ENCODE measurements at regions not wholly inside any gene's neighbourhood (a gene's known extent, or its start where the extent isn't known, plus 50 kb on each side); places are given as distances from the start of the nearest gene placed in this dataset.

DNA sequence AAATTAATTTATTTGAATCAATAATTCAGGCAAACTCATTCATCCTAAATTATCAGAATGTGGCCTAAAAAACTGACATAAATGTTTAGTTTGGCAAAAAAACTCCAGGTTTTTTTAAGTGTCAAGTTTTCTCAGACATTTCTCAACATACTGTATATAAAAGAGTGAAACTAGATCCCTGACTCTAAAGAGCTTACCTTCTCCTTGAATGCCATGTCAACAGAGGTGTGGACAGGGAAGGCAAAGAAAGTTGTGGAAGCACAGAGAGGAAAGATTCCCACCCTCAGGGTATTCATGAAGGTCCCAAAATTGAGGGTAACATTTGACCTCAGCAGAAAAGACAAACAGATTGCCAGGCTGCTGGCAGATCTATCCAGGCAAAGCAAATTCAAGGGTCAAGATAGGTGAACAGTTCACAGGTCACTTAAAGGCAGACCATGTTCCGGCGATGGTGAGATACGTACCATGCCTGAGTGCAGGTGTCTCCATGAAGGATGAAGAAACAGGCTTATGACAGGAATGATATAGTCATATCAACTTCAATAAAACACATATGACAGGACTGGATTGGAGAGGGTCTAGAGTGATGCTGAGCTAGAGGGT is 1638.3 kb upstream of the ZEB2 start:
- DNase-seq: no peak

DNA sequence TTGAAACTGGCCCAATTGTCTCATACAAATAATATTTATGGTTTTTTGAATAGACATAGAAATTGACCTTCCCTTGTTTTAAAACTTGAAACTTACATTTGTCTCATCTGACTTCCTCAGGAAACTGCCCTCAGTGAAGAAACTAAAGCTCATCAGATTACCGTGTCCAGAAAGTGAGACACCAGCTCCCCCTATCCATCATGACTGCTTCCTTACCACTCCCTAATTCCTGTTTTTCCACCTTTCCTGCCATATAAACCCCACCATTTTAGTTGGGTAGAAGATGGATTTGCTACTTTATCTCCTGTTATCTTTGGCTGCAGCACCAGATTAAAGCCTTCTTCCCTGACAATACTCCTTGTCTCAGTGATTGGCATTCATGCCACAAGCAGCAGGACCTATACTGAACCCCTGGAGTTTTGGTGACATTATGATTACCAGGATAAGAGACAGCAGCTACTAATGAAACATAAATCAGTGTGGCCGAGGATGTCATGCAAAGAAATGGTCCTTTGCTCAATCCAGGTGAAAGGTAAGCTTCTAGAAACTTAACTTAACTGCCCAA is 1627.6 kb upstream of the ZEB2 start:
- DNase-seq: no peak

- DNase-seq: no peak
Measured at GRCh38 chr2:146143971-146144370, 1624.1 kb upstream of the ZEB2 start.

- no peak for DNase-seq
Measured at GRCh38 chr2:146138820-146139219, 1618.9 kb upstream of the ZEB2 start.

DNA sequence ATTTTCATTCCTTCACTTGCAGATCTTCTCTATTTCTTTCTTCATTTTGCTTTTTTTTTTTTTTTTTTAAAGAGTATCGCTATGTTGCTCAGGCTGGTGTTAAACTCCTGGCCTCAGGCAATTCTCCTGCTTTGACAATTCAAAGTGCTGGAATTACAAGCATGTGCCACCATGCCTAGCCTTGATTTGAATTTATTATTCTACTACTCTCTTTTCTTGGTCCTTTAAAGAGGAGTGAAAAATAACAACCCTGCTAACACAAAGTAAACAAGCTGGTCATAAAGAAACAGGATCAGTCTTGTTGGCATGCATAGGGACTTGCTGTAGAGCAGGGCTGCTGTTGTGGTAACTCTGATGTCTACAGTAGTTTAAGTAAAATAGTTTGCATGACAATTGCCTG is 1615.3 kb upstream of the ZEB2 start:
- peak; percentile 70 for DNase-seq

- DNase-seq: no peak
Measured at GRCh38 chr2:146131785-146132184, 1611.9 kb upstream of the ZEB2 start.

DNA sequence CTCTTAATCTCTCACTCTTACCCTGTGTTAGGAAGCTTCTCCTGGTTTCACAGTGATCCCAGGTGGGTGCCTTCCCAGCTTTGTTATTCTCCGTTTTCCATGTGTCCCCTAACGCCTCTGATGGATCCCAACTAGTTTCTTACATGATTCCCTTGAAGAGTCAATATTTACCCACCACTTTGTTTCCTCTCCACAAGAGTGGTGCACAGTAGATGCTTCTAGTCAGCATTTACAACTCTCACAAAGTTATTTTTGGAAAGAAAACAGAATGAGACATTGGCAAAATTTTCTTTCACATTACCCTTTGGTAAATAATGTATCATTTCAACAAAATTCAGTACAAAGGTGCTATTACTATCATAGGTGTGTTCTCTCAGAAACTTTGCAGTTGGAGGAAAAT is 1611.1 kb upstream of the ZEB2 start:
- DNase-seq: no peak

DNA sequence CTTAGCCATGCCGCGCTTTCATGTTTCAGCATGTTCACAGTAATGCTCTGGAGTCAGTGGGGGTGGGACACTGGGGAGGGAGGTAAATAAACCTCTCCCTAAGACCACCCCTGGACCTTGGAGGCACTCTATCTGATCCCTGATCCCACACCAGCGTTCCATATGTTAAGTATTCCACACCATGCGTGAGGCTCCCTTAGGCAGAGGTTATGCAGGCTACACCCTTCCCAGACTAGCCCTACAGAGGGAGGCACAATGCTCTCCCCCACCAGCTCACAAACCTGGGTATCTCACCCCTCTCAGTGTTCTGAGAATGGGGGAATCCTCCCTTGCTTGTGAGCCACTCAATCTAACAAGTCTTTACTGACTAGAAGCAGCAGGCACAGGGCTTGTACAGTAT is 1610.4 kb upstream of the ZEB2 start:
- DNase-seq: no peak

DNA sequence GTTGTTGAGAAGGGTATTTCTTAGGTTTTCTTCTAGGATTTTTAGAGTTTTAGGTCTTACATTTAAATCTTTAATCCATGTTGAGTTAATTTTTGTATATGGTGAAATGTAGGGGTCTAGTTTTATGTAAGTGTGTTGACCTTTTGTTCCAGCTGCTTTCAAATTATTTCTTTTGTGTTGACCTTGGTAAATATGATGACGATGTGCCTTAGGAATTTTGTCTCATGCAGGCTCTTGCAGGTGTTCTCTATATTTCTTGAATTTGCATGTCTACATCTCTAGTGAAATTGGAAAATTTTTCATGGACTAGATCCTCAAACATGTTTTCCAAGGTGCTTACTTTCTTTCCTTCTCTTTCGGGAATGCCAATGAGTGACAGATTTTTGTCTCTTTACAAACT is 1609.3 kb upstream of the ZEB2 start:
- DNase-seq: no peak

- peak; percentile 42 for DNase-seq
Measured at GRCh38 chr2:146128216-146128615, 1608.3 kb upstream of the ZEB2 start.

- DNase-seq: no peak
Measured at GRCh38 chr2:146125551-146125950, 1605.6 kb upstream of the ZEB2 start.

- DNase-seq: no peak
Measured at GRCh38 chr2:146124741-146125140, 1604.8 kb upstream of the ZEB2 start.

DNA sequence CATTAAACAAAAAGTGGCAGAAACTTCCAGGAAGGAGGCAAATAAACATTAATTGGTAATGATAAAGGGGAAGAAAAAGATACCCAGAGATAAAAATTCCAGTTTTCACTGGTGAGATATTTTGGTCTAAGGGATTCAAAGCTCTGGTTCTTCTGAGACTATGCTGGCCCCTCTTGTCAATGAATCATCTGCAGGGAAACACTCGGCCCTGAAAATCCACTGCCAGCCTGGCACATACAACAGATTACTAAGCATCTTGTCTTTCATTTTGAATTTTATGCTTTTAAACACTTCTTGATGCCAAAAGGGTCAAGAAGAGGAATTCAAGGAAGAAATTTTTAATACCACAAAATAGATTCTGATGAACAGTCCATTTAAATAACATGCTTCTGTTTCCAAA is 1603.8 kb upstream of the ZEB2 start:
- DNase-seq: no peak

- no peak for DNase-seq
Measured at GRCh38 chr2:146123256-146123655, 1603.3 kb upstream of the ZEB2 start.

- no peak for DNase-seq
Measured at GRCh38 chr2:146119586-146119985, 1599.7 kb upstream of the ZEB2 start.

GRCh38 chr2:146108993-146109392 is 1589.1 kb upstream of the ZEB2 start:
- DNase-seq: no peak

GRCh38 chr2:146094185-146094584 is 1574.3 kb upstream of the ZEB2 start:
- DNase-seq: no peak

- no peak for DNase-seq
Measured at GRCh38 chr2:146081459-146081858, 1561.5 kb upstream of the ZEB2 start.

DNA sequence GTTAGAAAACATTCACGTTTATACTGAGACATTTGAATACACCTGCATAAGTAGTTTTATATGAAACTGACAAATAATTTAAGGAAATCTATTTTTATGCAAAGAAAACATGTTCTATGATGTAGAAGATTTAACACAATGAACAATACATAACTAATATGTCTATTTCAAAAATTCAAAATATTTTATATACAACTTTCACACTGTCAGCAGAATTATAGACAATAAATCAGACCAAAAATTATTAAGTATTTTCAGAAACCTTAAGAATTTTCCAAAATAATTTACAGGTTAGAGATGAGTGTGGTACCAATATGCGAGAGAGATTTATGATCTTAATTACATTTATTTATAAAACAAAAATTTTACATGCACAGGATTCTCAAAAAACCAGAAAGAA is 1561.0 kb upstream of the ZEB2 start:
- no peak for DNase-seq

GRCh38 chr2:146079216-146079615 is 1559.3 kb upstream of the ZEB2 start:
- DNase-seq: no peak

- no peak for DNase-seq
Measured at GRCh38 chr2:146077156-146077555, 1557.2 kb upstream of the ZEB2 start.

DNA sequence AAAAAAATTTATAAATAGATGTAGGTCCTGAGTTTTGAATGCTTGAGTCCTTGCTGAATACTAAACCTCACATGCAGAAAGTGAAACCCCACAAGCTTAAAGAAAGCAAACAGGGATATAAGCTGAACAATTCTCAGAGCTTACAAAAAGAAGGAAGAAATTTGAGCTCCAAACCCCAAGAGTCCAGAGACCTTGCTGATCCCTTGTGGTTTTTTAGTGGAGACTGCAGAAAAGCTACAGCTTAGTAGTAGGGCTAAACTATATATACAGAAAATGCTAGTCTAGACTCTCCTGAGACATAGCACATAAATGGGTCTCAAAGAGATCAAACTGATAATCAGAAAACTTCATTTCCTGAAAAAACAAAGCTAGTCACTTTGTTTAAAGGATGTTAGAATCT is 1548.1 kb upstream of the ZEB2 start:
- no peak for DNase-seq

GRCh38 chr2:146048141-146048540 is 1528.2 kb upstream of the ZEB2 start:
- no peak for DNase-seq

GRCh38 chr2:146041274-146041910 is 1521.5 kb upstream of the ZEB2 start:
- DNase-seq: no peak

GRCh38 chr2:146040051-146040450 is 1520.1 kb upstream of the ZEB2 start:
- no peak for DNase-seq
